Midbrain (tissue), 1 donor: ENCODE measurements at regions not wholly inside any gene's neighbourhood (a gene's known extent, or its start where the extent isn't known, plus 50 kb on each side); places are given as distances from the start of the nearest gene placed in this dataset.
"Not testable (repeated sequence)": the region's sequence is repeated elsewhere in the genome, so short reads cannot be mapped to it uniquely, and the experiment has no call there.

ENCODE experiments used
- DNase-seq: peaks from one replicate; lab custom pipeline; 2025; lab: John Stamatoyannopoulos, UW

GRCh38 chr13:61358599-61358998, 57.0 kb downstream of the PCDH20 start:
- no peak for DNase-seq

DNA sequence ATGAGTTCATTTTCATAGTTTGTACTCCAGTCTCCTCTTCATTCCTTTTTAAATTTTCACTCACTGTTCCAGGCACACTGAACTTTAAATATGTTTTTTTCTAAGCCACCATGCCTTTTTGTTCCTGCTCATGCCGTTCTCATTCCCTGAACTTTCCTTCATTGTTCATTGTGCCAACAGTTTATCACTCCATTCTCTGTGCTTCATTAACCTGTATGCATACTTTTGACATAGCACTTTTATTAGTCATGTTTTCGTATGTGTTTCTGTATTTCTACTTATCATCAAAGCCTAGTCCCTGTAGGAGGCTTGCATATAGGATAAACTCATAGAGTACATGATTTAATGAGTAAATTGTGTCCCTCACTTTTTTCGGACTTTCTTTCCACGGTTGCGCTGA, 65.3 kb downstream of the PCDH20 start:
- DNase-seq = no peak

- no peak for DNase-seq
Measured at GRCh38 chr13:61339054-61339621, 76.5 kb downstream of the PCDH20 start.

DNA sequence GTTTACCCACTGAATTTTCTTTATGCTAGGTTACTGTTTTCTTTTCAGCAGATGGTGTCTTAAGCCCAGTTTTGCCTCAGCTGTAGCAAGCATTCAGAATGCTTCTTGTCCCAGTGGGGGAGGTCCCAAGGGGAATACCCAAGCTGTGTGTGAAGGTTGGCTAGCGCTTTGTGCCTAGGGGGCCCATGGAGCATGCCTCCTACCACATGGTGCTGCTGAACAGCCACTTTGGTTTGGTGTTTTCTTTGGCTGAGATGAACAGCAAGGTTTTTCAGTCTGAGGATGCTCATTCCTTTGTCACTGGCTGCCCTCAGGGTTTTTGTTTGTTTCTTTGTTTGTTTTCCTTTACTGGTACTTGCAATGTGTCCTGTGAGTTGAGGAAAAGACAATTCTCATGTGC, 99.0 kb downstream of the PCDH20 start:
- no peak for DNase-seq

- DNase-seq = no peak
Measured at GRCh38 chr13:61294467-61295191, 121.0 kb downstream of the PCDH20 start.

DNA sequence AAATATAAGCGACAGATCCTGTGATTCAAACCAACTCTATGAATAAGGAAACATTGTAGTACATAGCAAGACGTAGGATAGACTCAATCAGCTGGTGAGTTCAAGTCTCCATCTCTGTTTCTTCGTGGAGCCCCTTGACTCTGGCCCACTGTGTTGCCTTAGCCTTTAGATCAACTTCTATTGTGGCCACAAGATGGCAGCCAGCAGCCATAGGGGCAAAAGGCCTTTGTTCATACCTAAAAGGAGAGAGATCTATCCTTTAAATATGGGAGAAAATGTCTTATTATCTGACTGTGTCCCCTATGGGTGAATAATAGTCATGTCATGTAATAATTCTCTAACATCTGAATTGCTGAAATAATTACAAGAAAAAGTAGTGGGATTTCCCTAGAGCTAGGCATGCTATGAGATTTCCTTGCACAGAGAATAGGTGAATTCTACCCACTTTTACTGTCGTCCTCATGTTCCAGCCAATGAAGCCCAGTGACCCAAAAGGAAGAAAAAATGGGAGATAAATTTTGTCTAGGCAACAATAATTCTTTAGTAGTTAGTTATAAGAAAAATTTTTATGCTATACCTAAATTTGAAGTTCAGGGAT, 129.4 kb downstream of the PCDH20 start:
- no peak for DNase-seq

GRCh38 chr13:61277586-61278276, 137.9 kb downstream of the PCDH20 start:
- DNase-seq = no peak

GRCh38 chr13:61277088-61277487, 138.6 kb downstream of the PCDH20 start:
- no peak for DNase-seq

DNA sequence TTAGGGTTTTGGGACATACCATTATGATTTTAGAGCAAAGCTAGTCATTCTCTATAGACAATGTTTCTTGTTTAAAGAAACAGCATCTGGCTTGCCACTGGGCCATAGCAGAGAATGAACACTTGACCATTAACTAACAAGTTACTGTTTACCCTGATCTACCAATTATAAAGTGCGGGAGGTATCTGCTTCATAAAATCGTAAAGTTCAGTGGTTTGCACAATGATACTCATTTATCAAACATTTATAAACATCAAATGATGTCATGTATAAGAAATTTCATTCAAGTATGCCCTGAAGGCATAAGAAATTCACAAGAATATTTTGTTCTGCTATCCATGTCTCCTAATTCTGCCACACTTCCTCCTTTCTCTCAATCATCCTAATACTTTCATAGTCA, 139.2 kb downstream of the PCDH20 start:
- DNase-seq = no peak

DNA sequence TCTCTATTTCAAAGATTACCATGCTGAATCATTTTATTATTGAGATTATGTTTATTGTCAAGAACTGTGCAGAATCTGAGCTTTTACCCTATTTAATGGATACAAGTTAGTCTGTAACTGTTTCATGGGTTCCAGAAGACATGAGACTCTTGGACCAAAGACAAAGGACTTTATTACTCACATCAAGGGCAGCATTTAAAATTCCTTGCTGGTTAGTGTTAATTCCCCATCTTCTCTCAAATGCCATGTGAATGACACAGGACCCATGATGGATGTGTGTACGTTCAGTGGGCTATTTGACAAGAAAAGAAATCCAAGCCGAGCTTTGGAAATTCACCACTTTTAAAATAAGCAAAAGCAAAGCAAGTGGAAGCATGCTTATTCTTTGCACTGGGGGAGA, 139.9 kb downstream of the PCDH20 start:
- no peak for DNase-seq

- no peak for DNase-seq
Measured at GRCh38 chr13:61275251-61275650, 140.4 kb downstream of the PCDH20 start.

GRCh38 chr13:61266896-61267295, 148.8 kb downstream of the PCDH20 start:
- DNase-seq = not testable (repeated sequence)

DNA sequence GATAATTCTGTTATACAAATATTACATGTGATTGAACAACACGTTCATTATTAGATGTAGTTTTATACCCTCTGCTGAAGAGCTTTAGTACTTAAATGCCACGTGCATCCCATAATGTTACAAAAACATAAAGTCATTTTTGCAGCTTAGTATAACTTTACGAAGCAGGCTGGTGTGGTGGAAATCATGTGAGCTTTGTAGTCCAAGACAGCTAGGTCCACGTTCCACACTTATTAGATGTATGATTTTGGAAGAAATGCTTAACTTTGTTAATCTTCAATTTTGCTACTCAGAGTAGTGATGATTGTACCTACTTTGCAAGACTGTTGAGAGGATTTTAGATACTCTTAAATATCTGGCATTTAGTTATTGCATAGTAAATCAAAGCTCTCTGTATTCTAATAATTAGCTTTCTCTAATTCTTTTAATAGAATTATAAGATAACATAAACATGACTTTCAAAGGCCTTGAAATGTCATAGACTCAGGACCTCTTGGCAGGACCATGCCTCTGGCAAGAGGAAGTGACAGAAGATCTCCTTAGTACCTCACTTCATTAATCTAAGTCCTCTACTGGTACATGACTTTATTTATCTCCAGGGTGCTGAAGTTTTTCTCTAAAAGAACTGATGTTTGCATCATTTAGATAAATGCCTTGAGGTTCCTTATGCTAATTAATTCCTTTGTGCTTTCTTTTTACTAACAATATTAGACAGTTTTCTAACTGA, 153.7 kb downstream of the PCDH20 start:
- no peak for DNase-seq

DNA sequence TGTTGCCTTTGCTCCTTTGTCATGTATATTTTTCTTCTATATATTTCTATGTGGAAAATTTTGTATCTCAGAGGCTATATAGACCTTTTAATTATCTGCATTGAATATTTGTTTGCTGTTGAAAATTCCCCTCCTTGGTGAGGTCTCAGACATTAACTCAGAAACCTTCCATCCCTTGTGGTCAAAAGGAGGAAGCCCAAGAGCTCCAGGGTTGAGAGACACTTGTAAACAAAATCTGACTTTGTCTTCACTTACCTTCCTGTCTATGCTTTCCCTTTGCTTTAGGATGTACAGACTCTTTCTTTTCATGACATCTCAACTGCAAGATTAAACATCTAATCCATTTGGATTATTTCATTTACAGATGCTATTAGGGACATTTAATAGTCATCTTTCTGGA, 157.5 kb downstream of the PCDH20 start:
- DNase-seq = no peak

DNA sequence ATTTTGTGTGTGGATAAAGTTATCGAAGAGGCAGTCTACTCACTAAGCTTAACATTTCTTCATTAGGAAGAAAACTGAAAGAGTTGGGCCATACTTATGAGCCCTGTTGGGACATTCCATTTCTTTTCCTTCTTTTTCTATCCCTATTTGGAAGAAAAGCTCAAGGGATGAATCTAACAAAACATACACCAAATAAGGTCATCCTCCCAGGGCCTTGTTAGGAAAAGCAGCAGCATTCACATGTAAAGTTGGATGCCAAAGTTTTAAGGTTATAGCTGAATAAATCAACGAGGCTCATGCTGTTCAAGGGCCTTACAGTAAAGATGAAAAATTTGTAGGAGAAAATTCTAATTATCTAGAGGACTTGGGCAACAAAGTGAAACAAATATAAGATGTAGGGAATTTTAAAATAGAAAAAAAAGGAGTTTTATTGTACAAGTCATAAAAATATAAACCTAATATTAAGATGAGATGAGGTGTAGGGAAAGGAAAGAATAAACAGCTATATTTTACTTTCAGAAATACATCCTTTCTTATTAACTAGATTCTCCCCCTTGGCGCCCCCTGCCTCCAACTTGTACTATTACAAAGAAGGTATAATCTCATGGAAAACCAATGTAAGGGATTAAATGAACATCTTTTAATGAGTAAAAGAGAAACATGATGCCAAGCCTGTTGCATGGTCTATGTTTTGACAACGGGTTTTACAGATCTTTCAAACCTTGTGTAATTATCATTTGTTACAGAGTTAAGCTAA, 160.4 kb downstream of the PCDH20 start:
- no peak for DNase-seq

DNA sequence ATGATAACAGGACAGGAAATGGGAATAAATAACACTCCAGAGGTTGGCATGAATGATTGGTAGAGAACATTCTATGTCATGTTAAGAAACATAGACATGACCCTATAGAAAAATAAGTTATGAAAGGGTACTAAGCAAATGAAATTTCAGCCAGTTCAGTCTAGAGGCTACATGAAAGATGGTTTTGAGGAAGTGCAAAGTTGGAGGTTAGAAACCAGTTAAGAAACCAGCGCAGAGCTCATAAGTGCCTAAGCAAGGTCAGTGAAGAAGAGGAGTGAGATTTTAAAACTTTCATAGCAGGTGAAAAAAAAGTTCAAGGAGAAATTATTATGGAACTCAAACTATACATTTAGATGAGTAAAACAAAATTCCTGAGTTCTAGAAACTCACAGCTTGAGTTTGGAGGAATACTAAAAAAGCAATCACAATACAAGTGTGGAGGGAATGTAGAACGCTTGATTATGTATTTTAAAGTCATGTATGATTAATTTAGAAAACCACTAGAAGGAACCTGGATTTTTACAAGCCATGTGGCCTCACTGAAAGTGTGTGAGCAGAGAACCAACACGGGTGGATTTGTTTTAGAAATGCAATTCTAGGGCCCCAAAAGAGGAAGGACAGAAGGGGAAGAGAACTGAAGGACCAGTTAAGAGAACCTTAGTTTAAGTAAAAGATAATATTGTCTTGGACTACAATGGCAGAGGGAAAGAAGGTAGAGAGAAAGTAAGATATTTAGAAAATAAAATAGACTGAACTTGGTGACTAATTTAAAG, 162.4 kb downstream of the PCDH20 start:
- DNase-seq = no peak

GRCh38 chr13:61252213-61252612, 163.4 kb downstream of the PCDH20 start:
- DNase-seq = no peak

GRCh38 chr13:61247149-61247936, 168.3 kb downstream of the PCDH20 start:
- DNase-seq = no peak

DNA sequence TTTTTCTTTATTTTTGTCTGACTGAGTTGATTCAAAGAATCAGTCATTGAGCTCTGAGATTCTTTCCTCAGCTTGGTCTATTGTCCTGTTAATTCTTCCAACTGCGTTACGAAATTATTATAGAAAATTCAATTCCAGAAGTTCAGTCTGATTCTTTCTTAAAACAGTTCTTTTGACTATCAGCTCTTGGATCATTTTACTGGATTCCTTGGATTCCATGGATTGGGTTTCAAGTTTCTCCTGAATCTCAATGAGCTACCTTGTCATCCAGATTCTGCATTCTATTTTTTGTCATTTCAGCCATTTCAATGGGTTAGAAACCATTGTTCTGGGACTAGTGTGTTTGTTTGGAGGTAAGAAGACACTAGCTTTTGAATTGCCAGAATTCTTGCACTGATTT, 169.3 kb downstream of the PCDH20 start:
- DNase-seq = no peak

GRCh38 chr13:61215601-61216000, 200.0 kb downstream of the PCDH20 start:
- no peak for DNase-seq
